B cell (primary cell): ENCODE measurements at regions not wholly inside any gene's neighbourhood (a gene's known extent, or its start where the extent isn't known, plus 50 kb on each side); places are given as distances from the start of the nearest gene placed in this dataset.

Experiments
- EZH2 ChIP-seq: IDR thresholded peaks from 2 replicates; pipeline ENCODE4 v1.6.1; 2012; ENCODE audit warnings: borderline replicate concordance, low read depth, mild to moderate bottlenecking, moderate library complexity, low read length; ENCODE audit not compliant: insufficient read depth, poor library complexity, severe bottlenecking
- TF ChIP-seq, protein P1 (sequence below): fragments of 200-600 bp; IDR thresholded peaks from one replicate; pipeline ENCODE4 v1.8.0; 2022; ENCODE audit warnings: antibody characterized with exemption, mild to moderate bottlenecking

DNA sequence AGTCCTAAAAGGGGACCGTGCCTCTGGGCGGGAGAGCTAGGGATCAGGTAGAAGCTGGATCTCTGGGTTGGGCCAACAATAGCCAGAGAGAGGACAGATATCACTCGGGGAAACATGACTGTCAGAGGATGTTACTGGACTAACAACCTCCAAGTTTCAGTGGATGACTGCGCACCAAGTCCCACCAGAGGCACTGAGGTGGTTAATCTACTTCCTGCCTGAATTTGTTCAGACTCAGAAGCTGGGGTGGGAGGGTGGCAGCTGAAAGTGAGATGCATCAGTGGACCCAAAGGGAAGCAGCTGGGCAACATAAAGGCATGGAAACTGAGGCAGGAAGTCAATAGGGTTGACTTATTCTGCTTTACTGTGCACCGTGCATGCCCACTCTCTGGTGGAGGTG is 130.1 kb upstream of the SLC44A1 start:
- TF ChIP-seq, protein P1, sequence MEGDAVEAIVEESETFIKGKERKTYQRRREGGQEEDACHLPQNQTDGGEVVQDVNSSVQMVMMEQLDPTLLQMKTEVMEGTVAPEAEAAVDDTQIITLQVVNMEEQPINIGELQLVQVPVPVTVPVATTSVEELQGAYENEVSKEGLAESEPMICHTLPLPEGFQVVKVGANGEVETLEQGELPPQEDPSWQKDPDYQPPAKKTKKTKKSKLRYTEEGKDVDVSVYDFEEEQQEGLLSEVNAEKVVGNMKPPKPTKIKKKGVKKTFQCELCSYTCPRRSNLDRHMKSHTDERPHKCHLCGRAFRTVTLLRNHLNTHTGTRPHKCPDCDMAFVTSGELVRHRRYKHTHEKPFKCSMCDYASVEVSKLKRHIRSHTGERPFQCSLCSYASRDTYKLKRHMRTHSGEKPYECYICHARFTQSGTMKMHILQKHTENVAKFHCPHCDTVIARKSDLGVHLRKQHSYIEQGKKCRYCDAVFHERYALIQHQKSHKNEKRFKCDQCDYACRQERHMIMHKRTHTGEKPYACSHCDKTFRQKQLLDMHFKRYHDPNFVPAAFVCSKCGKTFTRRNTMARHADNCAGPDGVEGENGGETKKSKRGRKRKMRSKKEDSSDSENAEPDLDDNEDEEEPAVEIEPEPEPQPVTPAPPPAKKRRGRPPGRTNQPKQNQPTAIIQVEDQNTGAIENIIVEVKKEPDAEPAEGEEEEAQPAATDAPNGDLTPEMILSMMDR = no peak
- TF ChIP-seq EZH2 = no peak
